ENCODE measurements at regions not wholly inside any gene's neighbourhood (a gene's known extent, or its start where the extent isn't known, plus 50 kb on each side); places are given as distances from the start of the nearest gene placed in this dataset.

DNA sequence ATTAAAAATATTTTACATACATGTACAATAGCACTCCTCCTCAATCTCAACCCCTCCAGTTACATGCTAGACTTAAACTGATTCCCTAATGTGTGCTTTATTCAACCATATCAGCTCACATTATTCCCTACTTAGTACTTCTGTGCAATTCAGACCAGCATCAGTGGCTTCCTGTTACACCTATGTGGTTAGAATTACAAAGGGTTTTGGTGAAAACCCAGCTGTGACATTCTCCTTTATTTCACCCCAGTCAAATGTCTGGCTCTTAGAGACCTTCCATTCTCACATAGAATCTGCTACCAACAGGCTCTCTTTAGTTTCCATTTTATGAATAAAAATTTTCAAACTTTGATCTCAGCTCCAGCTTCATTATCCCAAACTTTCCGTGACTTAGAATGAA is 85.2 kb upstream of the SLC7A11 start:
- peaks cover 6% of the 10 kb centered on the region for H3K4me1 Mint-ChIP-seq (ENCODE audit: insufficient read depth, unreplicated experiment)
- no peak overlapping the region for H3K4me3 Mint-ChIP-seq (ENCODE audit: unreplicated experiment)
- CTCF ChIA-PET, result no interaction called here
- H3K27me3 Mint-ChIP-seq (ENCODE audit: insufficient read depth, unreplicated experiment), result no peaks in the 10 kb centered on the region
- no peak for DNase-seq (ENCODE audit: unreplicated experiment)
- TF ChIP-seq, protein P1, sequence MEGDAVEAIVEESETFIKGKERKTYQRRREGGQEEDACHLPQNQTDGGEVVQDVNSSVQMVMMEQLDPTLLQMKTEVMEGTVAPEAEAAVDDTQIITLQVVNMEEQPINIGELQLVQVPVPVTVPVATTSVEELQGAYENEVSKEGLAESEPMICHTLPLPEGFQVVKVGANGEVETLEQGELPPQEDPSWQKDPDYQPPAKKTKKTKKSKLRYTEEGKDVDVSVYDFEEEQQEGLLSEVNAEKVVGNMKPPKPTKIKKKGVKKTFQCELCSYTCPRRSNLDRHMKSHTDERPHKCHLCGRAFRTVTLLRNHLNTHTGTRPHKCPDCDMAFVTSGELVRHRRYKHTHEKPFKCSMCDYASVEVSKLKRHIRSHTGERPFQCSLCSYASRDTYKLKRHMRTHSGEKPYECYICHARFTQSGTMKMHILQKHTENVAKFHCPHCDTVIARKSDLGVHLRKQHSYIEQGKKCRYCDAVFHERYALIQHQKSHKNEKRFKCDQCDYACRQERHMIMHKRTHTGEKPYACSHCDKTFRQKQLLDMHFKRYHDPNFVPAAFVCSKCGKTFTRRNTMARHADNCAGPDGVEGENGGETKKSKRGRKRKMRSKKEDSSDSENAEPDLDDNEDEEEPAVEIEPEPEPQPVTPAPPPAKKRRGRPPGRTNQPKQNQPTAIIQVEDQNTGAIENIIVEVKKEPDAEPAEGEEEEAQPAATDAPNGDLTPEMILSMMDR (IDR thresholded peaks at IDR 0.05; ENCODE audit: unreplicated experiment), result no peak
- H3K9me3 Mint-ChIP-seq (ENCODE audit: unreplicated experiment), result peaks cover 5% of the 10 kb centered on the region
- H3K27ac Mint-ChIP-seq (ENCODE audit: low read depth, unreplicated experiment), result no peak overlapping the region
- intact Hi-C loops (cut with micrococcal nuclease), result no loop called here
- no peaks in the 10 kb centered on the region for H3K36me3 Mint-ChIP-seq (ENCODE audit: insufficient read depth, unreplicated experiment)
- POLR2A ChIA-PET, result interaction anchor here (1.3 kb wide), 1 partner anchor 17 kb away, joined by 7 read pairs; no protein-coding TSS in a partner anchor
- no TSS peak for BruUV-seq (replicated peaks)

DNA sequence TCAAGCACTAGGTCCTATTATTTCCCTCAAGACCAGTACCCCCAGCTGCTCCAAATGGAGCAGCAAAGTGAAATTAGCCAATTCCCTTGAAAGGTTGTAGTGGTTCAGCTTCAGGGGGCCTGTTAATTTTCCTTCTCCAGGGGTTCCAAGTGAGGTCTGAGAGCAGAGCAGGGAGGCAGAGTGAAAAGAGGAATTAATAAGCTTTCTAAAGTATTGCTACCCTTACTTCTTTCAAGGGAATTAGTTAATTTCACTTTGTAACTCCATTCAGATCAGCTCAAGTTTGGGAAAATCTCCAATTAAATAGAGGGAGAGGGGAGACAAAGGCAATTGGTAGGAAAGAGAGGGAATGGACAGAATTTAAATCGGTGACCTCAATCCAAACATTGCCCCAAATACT is 78.7 kb upstream of the SLC7A11 start:
- TF ChIP-seq, protein P1 (IDR thresholded peaks at IDR 0.05; ENCODE audit: unreplicated experiment), result no peak
- POLR2A ChIA-PET, result interaction anchor here (0.9 kb wide), 1 partner anchor 112 kb away, joined by 3 read pairs; no protein-coding TSS in a partner anchor

DNA sequence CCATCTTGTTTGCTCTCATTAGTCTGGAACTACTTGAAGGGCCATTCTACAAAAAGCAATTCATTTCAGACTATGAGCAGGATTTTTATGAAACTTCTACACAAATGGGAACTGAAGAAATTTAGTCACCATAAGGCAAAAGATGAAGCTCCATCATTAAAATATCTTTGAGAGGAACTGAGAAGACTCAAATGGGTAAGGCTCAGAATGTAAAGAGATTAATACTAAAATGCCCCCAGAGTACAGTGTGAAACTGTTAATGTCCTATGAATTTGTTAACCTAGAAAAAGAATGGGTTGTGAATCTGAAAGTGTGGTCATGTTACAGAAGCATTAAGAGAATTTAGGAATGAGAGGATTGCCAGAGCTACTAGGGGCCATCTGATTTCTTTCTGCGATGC is 77.9 kb upstream of the SLC7A11 start:
- intact Hi-C loops (cut with micrococcal nuclease), result no loop called here
- H3K4me3 Mint-ChIP-seq (ENCODE audit: unreplicated experiment), result no peak overlapping the region
- POLR2A ChIA-PET, result interaction anchor here (0.7 to 0.9 kb wide), 2 partner anchors 111 to 671 kb away, joined by 3 to 5 read pairs; no protein-coding TSS in a partner anchor
- BruUV-seq (replicated peaks), result no TSS peak
- CTCF ChIA-PET, result no interaction called here
- TF ChIP-seq, protein P1 (IDR thresholded peaks at IDR 0.05; ENCODE audit: unreplicated experiment), result no peak
- no peaks in the 10 kb centered on the region for H3K4me1 Mint-ChIP-seq (ENCODE audit: insufficient read depth, unreplicated experiment)
- no peaks in the 10 kb centered on the region for H3K27me3 Mint-ChIP-seq (ENCODE audit: insufficient read depth, unreplicated experiment)
- no peaks in the 10 kb centered on the region for H3K9me3 Mint-ChIP-seq (ENCODE audit: unreplicated experiment)
- no peak for DNase-seq (ENCODE audit: unreplicated experiment)
- H3K36me3 Mint-ChIP-seq (ENCODE audit: insufficient read depth, unreplicated experiment), result no peaks in the 10 kb centered on the region
- no peak overlapping the region for H3K27ac Mint-ChIP-seq (ENCODE audit: low read depth, unreplicated experiment)

More for the DNA sequence above, 78.7 kb upstream of the SLC7A11 start:
- intact Hi-C loops (cut with micrococcal nuclease), result no loop called here
- Mint-ChIP-seq H3K27me3 (ENCODE audit: insufficient read depth, unreplicated experiment) (no peaks in the 10 kb centered on the region), H3K36me3 (ENCODE audit: insufficient read depth, unreplicated experiment) (no peaks in the 10 kb centered on the region), H3K4me1 (ENCODE audit: insufficient read depth, unreplicated experiment) (no peaks in the 10 kb centered on the region), H3K27ac (ENCODE audit: low read depth, unreplicated experiment) (no peak overlapping the region), H3K4me3 (ENCODE audit: unreplicated experiment) (no peak overlapping the region), H3K9me3 (ENCODE audit: unreplicated experiment) (no peaks in the 10 kb centered on the region)
- CTCF ChIA-PET, result interaction anchor here (0.5 kb wide), 1 partner anchor 88 kb away, joined by 4 read pairs; no protein-coding TSS in a partner anchor
- no TSS peak for BruUV-seq (replicated peaks)
- DNase-seq (ENCODE audit: unreplicated experiment), result no peak

DNA sequence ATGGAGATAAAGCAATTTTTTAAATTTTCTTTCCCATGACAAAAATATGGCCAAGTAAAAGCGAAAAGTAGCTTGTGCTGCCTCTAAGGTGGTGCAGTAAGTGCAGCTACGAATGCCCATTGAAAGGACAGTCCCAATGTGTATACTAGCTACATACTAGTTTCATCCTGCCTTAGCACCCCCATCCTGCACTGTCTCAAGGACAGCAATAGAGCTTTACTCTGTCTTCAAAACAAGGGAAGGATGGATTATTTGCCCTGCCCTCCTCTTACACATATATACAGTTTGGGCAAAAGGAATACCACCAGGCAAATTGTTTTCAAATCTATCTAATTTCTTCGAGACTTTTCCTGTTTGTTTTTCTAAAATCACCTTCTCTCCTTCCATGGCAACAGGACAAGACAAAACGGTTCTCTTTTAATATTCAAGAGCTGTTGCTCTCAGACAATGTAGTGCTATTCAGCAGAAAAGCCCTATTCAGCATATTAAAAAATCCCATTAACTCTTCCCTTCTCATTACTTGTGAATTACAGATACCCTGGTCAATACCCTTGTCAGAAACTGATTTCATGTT is 75.1 kb upstream of the SLC7A11 start:
- H3K36me3 Mint-ChIP-seq (ENCODE audit: insufficient read depth, unreplicated experiment), result no peaks in the 10 kb centered on the region
- BruUV-seq (replicated peaks), result no TSS peak

More for the DNA sequence above, 75.1 kb upstream of the SLC7A11 start:
- H3K9me3 Mint-ChIP-seq (ENCODE audit: unreplicated experiment), result no peaks in the 10 kb centered on the region
- ChIA-PET POLR2A (no interaction called here), CTCF (no interaction called here)
- intact Hi-C loops (cut with micrococcal nuclease), result no loop called here
- H3K4me1 Mint-ChIP-seq (ENCODE audit: insufficient read depth, unreplicated experiment), result no peaks in the 10 kb centered on the region
- DNase-seq (ENCODE audit: unreplicated experiment), result no peak
- H3K4me3 Mint-ChIP-seq (ENCODE audit: unreplicated experiment), result no peak overlapping the region
- H3K27ac Mint-ChIP-seq (ENCODE audit: low read depth, unreplicated experiment), result no peak overlapping the region
- TF ChIP-seq, protein P1 (IDR thresholded peaks at IDR 0.05; ENCODE audit: unreplicated experiment), result no peak
- no peaks in the 10 kb centered on the region for H3K27me3 Mint-ChIP-seq (ENCODE audit: insufficient read depth, unreplicated experiment)

Data from MCF 10A (cell line).